ENCODE measurements at regions not wholly inside any gene's neighbourhood (a gene's known extent, or its start where the extent isn't known, plus 50 kb on each side); places are given as distances from the start of the nearest gene placed in this dataset.

DNA sequence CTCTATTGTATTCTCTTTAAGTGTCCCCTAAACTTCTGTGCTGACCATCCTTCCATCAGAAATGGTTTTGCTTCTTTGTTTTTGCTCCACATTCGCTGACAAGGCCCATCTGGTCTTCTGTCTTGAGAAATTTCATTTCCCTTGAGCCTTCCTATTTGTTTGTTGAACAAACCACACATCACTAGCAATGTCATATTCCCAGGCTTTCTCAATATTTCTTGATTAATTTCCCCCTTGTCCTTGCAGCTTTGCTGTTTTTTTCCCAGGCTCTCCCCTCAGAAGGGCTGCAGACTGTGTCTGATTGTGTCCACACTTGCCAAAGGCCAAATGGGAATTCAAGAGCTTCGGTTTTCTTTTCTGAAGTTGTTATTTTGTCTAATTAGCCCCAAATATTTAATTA, 158.9 kb downstream of the MID1IP1 start:
- WGBS, 2 experiments (ENCODE audit: extremely low coverage in 2 of 2, insufficient read length in 1 of 2) = 17% methylated on average over 1 of the region's 2 CpGs; no CpG with 5 or more reads in 1 of the 2 experiments
- no peak for ATAC-seq (ENCODE audit: low read depth)
- POLR2A ChIA-PET (ENCODE audit: unreplicated experiment) = no interaction called here

More for the DNA sequence above, 158.9 kb downstream of the MID1IP1 start:
- no peak for TF ChIP-seq FOS (IDR thresholded peaks at IDR 0.05; ENCODE audit: low read depth, low read length)
- TF ChIP-seq MAFK (IDR thresholded peaks at IDR 0.05; ENCODE audit: low read depth, low read length) = no peak
- TF ChIP-seq, protein P1, sequence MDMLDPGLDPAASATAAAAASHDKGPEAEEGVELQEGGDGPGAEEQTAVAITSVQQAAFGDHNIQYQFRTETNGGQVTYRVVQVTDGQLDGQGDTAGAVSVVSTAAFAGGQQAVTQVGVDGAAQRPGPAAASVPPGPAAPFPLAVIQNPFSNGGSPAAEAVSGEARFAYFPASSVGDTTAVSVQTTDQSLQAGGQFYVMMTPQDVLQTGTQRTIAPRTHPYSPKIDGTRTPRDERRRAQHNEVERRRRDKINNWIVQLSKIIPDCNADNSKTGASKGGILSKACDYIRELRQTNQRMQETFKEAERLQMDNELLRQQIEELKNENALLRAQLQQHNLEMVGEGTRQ (IDR thresholded peaks at IDR 0.05; ENCODE audit: low read depth, low read length) = no peak
- TF ChIP-seq MXI1 (IDR thresholded peaks at IDR 0.05; ENCODE audit: borderline replicate concordance, low read depth, low read length) = no peak
- no peak for TF ChIP-seq CEBPB (IDR thresholded peaks at IDR 0.05; ENCODE audit: low read depth, low read length)
- no peak for TF ChIP-seq CHD1 (IDR thresholded peaks at IDR 0.05; ENCODE audit: low read depth, low read length)
- no peak for TF ChIP-seq ELK1 (IDR thresholded peaks at IDR 0.05; ENCODE audit: borderline replicate concordance, low read depth, low read length)
- no peak for TF ChIP-seq BHLHE40 (IDR thresholded peaks at IDR 0.05; ENCODE audit: low read depth, low read length)
- no peak for TF ChIP-seq NFE2L2 (IDR thresholded peaks at IDR 0.05; ENCODE audit: low read depth, low read length)
- TF ChIP-seq RAD21 (IDR thresholded peaks at IDR 0.05; ENCODE audit: low read length) = no peak
- TF ChIP-seq MAZ (IDR thresholded peaks at IDR 0.05; ENCODE audit: borderline replicate concordance, low read depth, low read length) = no peak
- Histone ChIP-seq H3K18ac (ENCODE audit: low read depth, low read length) (no peak overlapping the region), H3K4ac (ENCODE audit: low read depth, low read length) (no peak overlapping the region), H2BK120ac (ENCODE audit: low read depth, low read length) (no peak overlapping the region), H3K36me3 (ENCODE audit: control insufficient read depth, insufficient read depth, low read length) (no peaks in the 10 kb centered on the region), H3K4me3 (ENCODE audit: insufficient read depth, low read depth, low read length) (no peak overlapping the region), H3K4me1 (ENCODE audit: control insufficient read depth, insufficient read depth, low read length) (no peaks in the 10 kb centered on the region), H2BK15ac (ENCODE audit: low read depth, low read length) (no peak overlapping the region), H4K20me1 (ENCODE audit: insufficient read depth, low read length) (no peaks in the 10 kb centered on the region), H3K23ac (ENCODE audit: low read depth, low read length) (no peak overlapping the region), H2BK20ac (ENCODE audit: low read depth, low read length) (no peak overlapping the region), H4K5ac (ENCODE audit: low read depth, low read length) (no peak overlapping the region), H3K9ac (ENCODE audit: low read depth, low read length) (no peak overlapping the region), H2BK5ac (ENCODE audit: low read depth, low read length, poor library complexity, severe bottlenecking) (no peak overlapping the region), H3K14ac (replicated peaks; ENCODE audit: low read depth, low read length) (no peak overlapping the region), H3K27ac (ENCODE audit: insufficient read depth, low read length) (no peak overlapping the region), H3K9me3 (ENCODE audit: control insufficient read depth, insufficient read depth, low read length) (no peaks in the 10 kb centered on the region; the same call in 1 of the 2 replicates), H3K79me1 (ENCODE audit: low read depth in 1 of 2, low read length in 2 of 2) (no peaks in the 10 kb centered on the region), H2AK5ac (ENCODE audit: low read depth, low read length) (no peak overlapping the region), H3K9me1 (ENCODE audit: insufficient read depth, low read length) (no peaks in the 10 kb centered on the region), H4K8ac (ENCODE audit: low read depth in 2 of 2, low read length in 2 of 2) (no peak overlapping the region), H3K27me3 (ENCODE audit: control insufficient read depth, insufficient read depth, low read length) (no peaks in the 10 kb centered on the region), H4K91ac (ENCODE audit: insufficient read depth, low read depth, low read length) (no peak overlapping the region), H3K4me2 (ENCODE audit: low read depth, low read length) (no peak overlapping the region), H2AK9ac (replicated peaks; ENCODE audit: low read depth, low read length, poor library complexity) (no peak overlapping the region), H2AFZ (replicated peaks; ENCODE audit: low read length, poor library complexity) (no peak overlapping the region), H3K56ac (ENCODE audit: extremely low read depth, insufficient read depth, low read length) (no peak overlapping the region)
- no peak for DNase-seq
- dilution Hi-C loops (cut with HindIII; ENCODE audit: low sequenced_read_pairs, unreplicated experiment) (no loop called here), intact Hi-C loops (cut with micrococcal nuclease) (no loop called here), in situ Hi-C loops (cut with MboI; ENCODE audit: low sequenced_read_pairs) (no loop called here)
- CTCF ChIA-PET = no interaction called here
- no TSS peak for BruUV-seq (replicated peaks)

Data from IMR-90 (cell line).